Upper lobe of right lung (tissue), 1 donor: ENCODE measurements at regions not wholly inside any gene's neighbourhood (a gene's known extent, or its start where the extent isn't known, plus 50 kb on each side); places are given as distances from the start of the nearest gene placed in this dataset.

ENCODE experiments used
- ATAC-seq: fragments of 200-7000 bp; cut with Tn5 transposase; one replicate; pipeline ENCODE4 v1.9.1; 2020; ENCODE audit warnings: mild to moderate bottlenecking, moderate library complexity
- DNase-seq: peaks from one replicate; pipeline ENCODE4 v3.0.0-alpha.2; 2020
- H3K27ac ChIP-seq: fragments of 200-600 bp; one replicate; pipeline ENCODE4 v1.8.0; 2022
- H3K27me3 ChIP-seq: fragments of 200-600 bp; one replicate; pipeline ENCODE4 v1.8.0; 2022; ENCODE audit warnings: mild to moderate bottlenecking
- H3K36me3 ChIP-seq: fragments of 200-600 bp; one replicate; pipeline ENCODE4 v1.8.0; 2022
- H3K4me1 ChIP-seq: fragments of 200-600 bp; one replicate; pipeline ENCODE4 v1.8.0; 2022
- H3K4me3 ChIP-seq: fragments of 200-600 bp; one replicate; pipeline ENCODE4 v1.8.0; 2022; ENCODE audit warnings: mild to moderate bottlenecking
- H3K9me3 ChIP-seq: fragments of 200-600 bp; one replicate; pipeline ENCODE4 v1.8.0; 2022
- intact Hi-C: fragments of 100-400 bp; cut with DNase I; formaldehyde crosslinking; loops from one replicate; pipeline ENCODE4 v1.11.0; 2022
- TF ChIP-seq, protein P1 (sequence below): fragments of 200-600 bp; IDR thresholded peaks from one replicate; pipeline ENCODE4 v1.8.0; 2022; ENCODE audit warnings: antibody characterized with exemption
- donor health status: DM: no; HTN: yes; CAD: no; lungs with severe emphysema.

GRCh38 chr3:176798680-176799079 lies 398.6 kb downstream of the TBL1XR1 start:
- no peak for DNase-seq
- TF ChIP-seq, protein P1, sequence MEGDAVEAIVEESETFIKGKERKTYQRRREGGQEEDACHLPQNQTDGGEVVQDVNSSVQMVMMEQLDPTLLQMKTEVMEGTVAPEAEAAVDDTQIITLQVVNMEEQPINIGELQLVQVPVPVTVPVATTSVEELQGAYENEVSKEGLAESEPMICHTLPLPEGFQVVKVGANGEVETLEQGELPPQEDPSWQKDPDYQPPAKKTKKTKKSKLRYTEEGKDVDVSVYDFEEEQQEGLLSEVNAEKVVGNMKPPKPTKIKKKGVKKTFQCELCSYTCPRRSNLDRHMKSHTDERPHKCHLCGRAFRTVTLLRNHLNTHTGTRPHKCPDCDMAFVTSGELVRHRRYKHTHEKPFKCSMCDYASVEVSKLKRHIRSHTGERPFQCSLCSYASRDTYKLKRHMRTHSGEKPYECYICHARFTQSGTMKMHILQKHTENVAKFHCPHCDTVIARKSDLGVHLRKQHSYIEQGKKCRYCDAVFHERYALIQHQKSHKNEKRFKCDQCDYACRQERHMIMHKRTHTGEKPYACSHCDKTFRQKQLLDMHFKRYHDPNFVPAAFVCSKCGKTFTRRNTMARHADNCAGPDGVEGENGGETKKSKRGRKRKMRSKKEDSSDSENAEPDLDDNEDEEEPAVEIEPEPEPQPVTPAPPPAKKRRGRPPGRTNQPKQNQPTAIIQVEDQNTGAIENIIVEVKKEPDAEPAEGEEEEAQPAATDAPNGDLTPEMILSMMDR = no peak
- no peak for ATAC-seq
- H3K4me3 ChIP-seq = no peak overlapping the region
- H3K36me3 ChIP-seq = no peaks in the 10 kb centered on the region
- H3K27me3 ChIP-seq = no peaks in the 10 kb centered on the region
- H3K9me3 ChIP-seq = no peaks in the 10 kb centered on the region
- intact Hi-C loops = no loop called here
- no peaks in the 10 kb centered on the region for H3K4me1 ChIP-seq
- no peak overlapping the region for H3K27ac ChIP-seq

- intact Hi-C loops = no loop called here
- no peak overlapping the region for H3K27ac ChIP-seq
- H3K4me3 ChIP-seq = no peak overlapping the region
- no peaks in the 10 kb centered on the region for H3K4me1 ChIP-seq
- TF ChIP-seq, protein P1 = no peak
- no peak for DNase-seq
- ATAC-seq = no peak
- H3K36me3 ChIP-seq = no peaks in the 10 kb centered on the region
- H3K9me3 ChIP-seq = no peaks in the 10 kb centered on the region
- H3K27me3 ChIP-seq = no peaks in the 10 kb centered on the region
Observed at GRCh38 chr3:176796371-176796770, 400.9 kb downstream of the TBL1XR1 start.

DNA sequence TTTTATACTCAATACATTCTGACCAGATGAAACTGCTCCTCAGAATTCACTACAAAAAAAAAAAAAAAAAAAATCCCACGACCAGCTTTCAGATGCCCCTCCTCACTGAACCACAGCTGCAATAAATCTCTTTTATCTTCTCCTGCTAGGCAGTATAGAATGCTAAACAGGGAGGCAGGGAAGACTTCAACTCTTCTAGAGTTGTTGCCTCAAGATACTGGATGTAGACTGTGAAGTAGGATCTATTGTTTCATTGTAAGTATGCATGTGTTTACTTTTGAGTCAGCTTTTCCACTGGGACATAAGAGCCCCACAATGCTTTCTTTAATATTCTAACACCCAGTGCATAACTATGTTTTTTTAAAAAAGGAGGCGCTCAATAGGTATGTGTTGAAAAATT lies 401.4 kb downstream of the TBL1XR1 start:
- no peak for DNase-seq
- H3K27me3 ChIP-seq = no peaks in the 10 kb centered on the region
- no peak overlapping the region for H3K27ac ChIP-seq
- intact Hi-C loops = no loop called here
- no peaks in the 10 kb centered on the region for H3K4me1 ChIP-seq
- H3K9me3 ChIP-seq = no peaks in the 10 kb centered on the region
- no peak overlapping the region for H3K4me3 ChIP-seq
- no peaks in the 10 kb centered on the region for H3K36me3 ChIP-seq
- no peak for ATAC-seq
- TF ChIP-seq, protein P1 = no peak

DNA sequence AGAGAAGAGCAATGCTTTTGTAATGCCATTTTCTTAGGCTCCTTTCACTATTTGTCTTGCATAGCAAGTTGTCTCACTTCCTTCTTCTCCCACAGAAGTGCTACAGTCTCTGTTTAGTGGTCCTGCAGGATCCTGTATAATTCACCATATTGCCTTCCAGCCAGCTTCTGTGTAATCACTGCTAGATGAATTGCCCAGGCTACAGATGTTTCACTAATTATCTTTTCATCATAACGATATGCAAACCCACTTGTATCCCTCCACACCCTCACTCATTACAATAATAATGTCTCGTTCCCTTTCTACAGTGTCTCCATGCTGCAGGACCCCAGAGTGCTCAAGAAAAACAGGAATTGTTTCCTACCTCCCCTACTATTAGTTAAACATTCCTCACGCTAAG lies 402.9 kb downstream of the TBL1XR1 start:
- ATAC-seq (no peak), DNase-seq (no peak)
- intact Hi-C loops = no loop called here
- Histone ChIP-seq H3K36me3 (no peaks in the 10 kb centered on the region), H3K4me3 (no peak overlapping the region), H3K4me1 (no peaks in the 10 kb centered on the region), H3K27ac (no peak overlapping the region), H3K27me3 (no peaks in the 10 kb centered on the region), H3K9me3 (no peaks in the 10 kb centered on the region)
- TF ChIP-seq, protein P1 = no peak

GRCh38 chr3:176789947-176790346 lies 407.3 kb downstream of the TBL1XR1 start:
- Histone ChIP-seq H3K4me1 (no peaks in the 10 kb centered on the region), H3K27me3 (no peaks in the 10 kb centered on the region), H3K9me3 (no peaks in the 10 kb centered on the region), H3K27ac (no peak overlapping the region), H3K36me3 (no peaks in the 10 kb centered on the region), H3K4me3 (no peak overlapping the region)
- intact Hi-C loops = no loop called here
- TF ChIP-seq, protein P1 = no peak
- DNase-seq (no peak), ATAC-seq (no peak)

DNA sequence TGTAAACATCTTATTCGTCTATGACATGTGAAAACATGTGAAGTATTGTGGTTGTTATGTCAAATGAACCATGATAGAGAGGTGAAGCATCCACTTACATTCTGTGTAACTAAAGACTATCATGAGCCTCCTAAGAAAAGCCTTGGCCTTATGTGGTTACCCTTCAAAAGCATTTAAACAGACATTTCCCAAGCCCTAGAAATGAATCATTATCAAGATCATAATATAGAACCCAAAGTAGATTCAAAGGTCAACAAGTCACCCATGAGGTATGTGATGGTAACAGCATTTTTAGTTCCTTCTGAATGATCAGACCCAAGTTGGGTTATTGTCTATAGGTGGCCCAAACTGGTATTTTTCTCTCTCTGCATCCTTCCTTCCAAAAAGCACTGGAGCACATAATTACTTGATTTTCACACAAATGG lies 408.0 kb downstream of the TBL1XR1 start:
- no peaks in the 10 kb centered on the region for H3K27me3 ChIP-seq
- H3K4me1 ChIP-seq = no peaks in the 10 kb centered on the region
- ATAC-seq (no peak), DNase-seq (no peak)
- TF ChIP-seq, protein P1 = no peak
- no peak overlapping the region for H3K4me3 ChIP-seq
- H3K27ac ChIP-seq = no peak overlapping the region
- intact Hi-C loops = no loop called here
- no peaks in the 10 kb centered on the region for H3K9me3 ChIP-seq
- H3K36me3 ChIP-seq = no peaks in the 10 kb centered on the region
